Fibroblast of the aortic adventitia (primary cell): ENCODE measurements at regions not wholly inside any gene's neighbourhood (a gene's known extent, or its start where the extent isn't known, plus 50 kb on each side); places are given as distances from the start of the nearest gene placed in this dataset.

Experiments used
- DNase-seq: peaks from one replicate; pipeline ENCODE4 v3.0.0-alpha.2; 2010; ENCODE audit warnings: low read depth
- H3K4me3 ChIP-seq: 2 replicates; pipeline ENCODE4 v1.5.1; 2011; ENCODE audit warnings: low read depth, mild to moderate bottlenecking, control low read depth, low read length, moderate library complexity
- CTCF ChIP-seq: IDR thresholded peaks from 2 replicates; pipeline ENCODE4 v1.5.1; 2011; ENCODE audit warnings: mild to moderate bottlenecking, low read length, control low read depth, inconsistent platforms; ENCODE audit not compliant: insufficient read depth

- peak; percentile 51 for DNase-seq
- no peak for TF ChIP-seq CTCF
- H3K4me3 ChIP-seq, result no peak overlapping the region
Observed at GRCh38 chr12:116397148-116397547, 119.7 kb upstream of the MED13L start.

GRCh38 chr12:116398193-116398592, 120.7 kb upstream of the MED13L start:
- no peak overlapping the region for H3K4me3 ChIP-seq
- DNase-seq, result no peak
- TF ChIP-seq CTCF, result no peak

- H3K4me3 ChIP-seq, result no peak overlapping the region
- DNase-seq, result no peak
- no peak for TF ChIP-seq CTCF
Observed at GRCh38 chr12:116399055-116399454, 121.6 kb upstream of the MED13L start.

GRCh38 chr12:116400636-116401372, 123.3 kb upstream of the MED13L start:
- no peak for DNase-seq
- no peak overlapping the region for H3K4me3 ChIP-seq
- no peak for TF ChIP-seq CTCF

- no peak overlapping the region for H3K4me3 ChIP-seq
- TF ChIP-seq CTCF, result no peak
- no peak for DNase-seq
Observed at GRCh38 chr12:116401565-116401964, 124.1 kb upstream of the MED13L start.

- DNase-seq, result no peak
- H3K4me3 ChIP-seq, result no peak overlapping the region
- TF ChIP-seq CTCF, result no peak
Observed at GRCh38 chr12:116402163-116402939, 124.9 kb upstream of the MED13L start.
